OCI-LY1 (cell line): ENCODE measurements at regions not wholly inside any gene's neighbourhood (a gene's known extent, or its start where the extent isn't known, plus 50 kb on each side); places are given as distances from the start of the nearest gene placed in this dataset.

Experiments
- H2AFZ ChIP-seq: fragments of 200-600 bp; sonication (generic), shearing (Covaris generic); 2 replicates; pipeline ENCODE4 v1.6.0; 2014; ENCODE audit warnings: antibody characterized with exemption, mild to moderate bottlenecking, low read length
- H3F3A ChIP-seq: fragments of 200-600 bp; sonication (generic), shearing (Covaris generic); 2 replicates; pipeline ENCODE4 v1.6.0; 2014; ENCODE audit warnings: mild to moderate bottlenecking, antibody characterized with exemption, low read length, moderate library complexity; ENCODE audit not compliant: insufficient read depth
- H3K27ac ChIP-seq: fragments of 200-600 bp; sonication (generic); 2 replicates; pipeline ENCODE4 v1.5.1; 2014; ENCODE audit warnings: low read length, mixed run types, mild to moderate bottlenecking, low read depth; ENCODE audit not compliant: poor library complexity, severe bottlenecking
- H3K27me3 ChIP-seq: fragments of 200-600 bp; sonication (generic); 2 replicates; pipeline ENCODE4 v1.6.0; 2014; ENCODE audit warnings: antibody characterized with exemption, mild to moderate bottlenecking, low read length, moderate library complexity; ENCODE audit not compliant: insufficient read depth
- H3K36me3 ChIP-seq: fragments of 200-600 bp; sonication (generic); 2 replicates; pipeline ENCODE4 v1.6.1; 2014; ENCODE audit warnings: mild to moderate bottlenecking, antibody characterized with exemption, low read length, moderate library complexity, mixed read lengths; ENCODE audit not compliant: insufficient read depth
- H3K4me1 ChIP-seq: fragments of 200-600 bp; sonication (generic); 2 replicates; pipeline ENCODE4 v1.5.1; 2014; ENCODE audit warnings: mild to moderate bottlenecking, low read length, moderate library complexity; ENCODE audit not compliant: insufficient read depth, severe bottlenecking
- H3K4me2 ChIP-seq: fragments of 200-600 bp; sonication (generic), shearing (Covaris generic); 2 replicates; pipeline ENCODE4 v1.6.1; 2014; ENCODE audit warnings: low read length
- H3K4me3 ChIP-seq: fragments of 200-600 bp; sonication (generic); 2 replicates; pipeline ENCODE4 v1.5.1; 2014; ENCODE audit warnings: low read length, low read depth, mild to moderate bottlenecking, mixed read lengths; ENCODE audit not compliant: poor library complexity, severe bottlenecking
- H3K79me2 ChIP-seq: fragments of 200-600 bp; shearing (Covaris generic); 2 replicates; pipeline ENCODE4 v1.6.1; 2016; ENCODE audit warnings: mixed run types, low read length, mixed read lengths; ENCODE audit not compliant: insufficient read depth
- H3K9ac ChIP-seq: fragments of 200-600 bp; sonication (generic), shearing (Covaris generic); 2 replicates; pipeline ENCODE4 v1.6.1; 2014; ENCODE audit warnings: mild to moderate bottlenecking, low read length, mixed read lengths
- H3K9me2 ChIP-seq: fragments of 200-600 bp; sonication (generic), shearing (Covaris generic); 2 replicates; pipeline ENCODE4 v1.6.1; 2014; ENCODE audit warnings: low read depth, mild to moderate bottlenecking, low read length, mixed read lengths
- H3K9me3 ChIP-seq: fragments of 200-600 bp; shearing (Covaris generic); 2 replicates; pipeline ENCODE4 v1.6.1; 2014; ENCODE audit warnings: low read length, mixed read lengths
- H4K20me1 ChIP-seq: fragments of 200-600 bp; sonication (generic), shearing (Covaris generic); 2 replicates; pipeline ENCODE4 v1.6.0; 2016; ENCODE audit warnings: mild to moderate bottlenecking, low read length; ENCODE audit not compliant: insufficient read depth
- EZH2 ChIP-seq: fragments of 200-600 bp; sonication (generic), shearing (Covaris generic); IDR thresholded peaks from 2 replicates; pipeline ENCODE4 v1.8.0; 2017; ENCODE audit warnings: borderline replicate concordance, mixed run types, mild to moderate bottlenecking, antibody characterized with exemption, low read length, moderate library complexity, mixed read lengths
- TF ChIP-seq, protein P1 (sequence below): fragments of 200-600 bp; sonication (generic), shearing (Covaris generic); IDR thresholded peaks from 2 replicates; pipeline ENCODE4 v1.5.1; 2017; ENCODE audit warnings: mild to moderate bottlenecking, antibody characterized with exemption, low read length, moderate library complexity, mixed read lengths

DNA sequence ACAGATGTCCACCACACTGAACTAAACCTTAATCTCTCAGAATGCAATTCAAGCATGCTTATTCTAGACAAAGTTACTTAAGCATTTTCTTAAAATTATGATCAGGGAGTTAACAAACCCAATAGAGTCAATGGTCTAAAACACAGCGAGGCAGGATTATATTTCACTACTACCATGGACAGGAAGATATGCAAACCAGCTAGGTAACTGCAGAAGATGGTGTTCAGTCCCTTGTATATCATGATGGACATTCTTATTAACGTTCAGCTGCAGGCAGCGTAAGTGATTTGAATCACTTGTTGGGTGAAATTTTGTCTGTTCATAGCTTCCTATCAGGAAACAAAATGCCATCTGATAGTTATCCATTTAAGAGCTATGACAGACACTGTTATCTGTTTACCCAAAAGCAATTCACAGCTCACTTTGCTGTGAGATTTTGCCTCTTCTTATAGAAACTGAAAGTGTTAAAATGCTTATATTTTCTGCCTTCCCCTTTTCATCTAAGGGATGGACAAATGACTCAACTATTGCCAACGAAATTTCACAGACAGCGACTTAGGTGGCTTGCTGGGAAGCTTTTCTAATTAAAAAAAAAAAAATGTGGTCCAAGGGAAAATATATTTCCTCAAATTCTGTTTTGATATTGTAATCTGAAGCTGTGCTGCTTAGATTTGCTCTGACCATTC, 591.9 kb downstream of the DACH1 start:
- Histone ChIP-seq H3F3A (no peaks in the 10 kb centered on the region), H3K9me3 (no peaks in the 10 kb centered on the region), H3K9ac (no peak overlapping the region), H3K79me2 (no peaks in the 10 kb centered on the region), H2AFZ (no peak overlapping the region), H3K9me2 (no peaks in the 10 kb centered on the region; the same call in 1 of the 2 replicates), H3K4me1 (no peaks in the 10 kb centered on the region), H4K20me1 (no peaks in the 10 kb centered on the region), H3K27me3 (no peaks in the 10 kb centered on the region), H3K27ac (no peak overlapping the region), H3K4me2 (no peak overlapping the region), H3K4me3 (no peak overlapping the region), H3K36me3 (no peaks in the 10 kb centered on the region)
- TF ChIP-seq, protein P1, sequence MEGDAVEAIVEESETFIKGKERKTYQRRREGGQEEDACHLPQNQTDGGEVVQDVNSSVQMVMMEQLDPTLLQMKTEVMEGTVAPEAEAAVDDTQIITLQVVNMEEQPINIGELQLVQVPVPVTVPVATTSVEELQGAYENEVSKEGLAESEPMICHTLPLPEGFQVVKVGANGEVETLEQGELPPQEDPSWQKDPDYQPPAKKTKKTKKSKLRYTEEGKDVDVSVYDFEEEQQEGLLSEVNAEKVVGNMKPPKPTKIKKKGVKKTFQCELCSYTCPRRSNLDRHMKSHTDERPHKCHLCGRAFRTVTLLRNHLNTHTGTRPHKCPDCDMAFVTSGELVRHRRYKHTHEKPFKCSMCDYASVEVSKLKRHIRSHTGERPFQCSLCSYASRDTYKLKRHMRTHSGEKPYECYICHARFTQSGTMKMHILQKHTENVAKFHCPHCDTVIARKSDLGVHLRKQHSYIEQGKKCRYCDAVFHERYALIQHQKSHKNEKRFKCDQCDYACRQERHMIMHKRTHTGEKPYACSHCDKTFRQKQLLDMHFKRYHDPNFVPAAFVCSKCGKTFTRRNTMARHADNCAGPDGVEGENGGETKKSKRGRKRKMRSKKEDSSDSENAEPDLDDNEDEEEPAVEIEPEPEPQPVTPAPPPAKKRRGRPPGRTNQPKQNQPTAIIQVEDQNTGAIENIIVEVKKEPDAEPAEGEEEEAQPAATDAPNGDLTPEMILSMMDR: no peak
- no peak for TF ChIP-seq EZH2

DNA sequence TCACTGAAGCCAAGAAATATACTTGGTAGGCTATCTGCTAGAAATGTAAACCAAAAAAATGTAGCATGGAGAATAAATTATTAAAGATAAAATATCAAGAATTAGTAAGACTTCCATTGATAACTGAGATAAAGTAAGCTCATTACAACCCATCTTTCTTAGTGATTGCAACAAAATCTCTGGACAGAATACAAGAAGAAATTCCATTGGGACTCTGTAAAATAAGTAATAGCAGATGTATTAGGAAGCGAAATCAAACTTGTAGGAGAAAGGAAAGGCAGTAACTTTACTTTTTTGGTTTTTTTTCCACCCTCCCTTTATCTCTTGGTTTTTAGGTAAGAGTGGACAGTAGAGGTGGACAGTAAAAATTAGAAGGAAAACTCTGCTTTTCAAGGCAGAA, 605.7 kb downstream of the DACH1 start:
- no peaks in the 10 kb centered on the region for H3K9me3 ChIP-seq
- no peak overlapping the region for H3K27ac ChIP-seq
- no peaks in the 10 kb centered on the region for H3F3A ChIP-seq
- no peaks in the 10 kb centered on the region for H3K27me3 ChIP-seq
- no peaks in the 10 kb centered on the region for H3K4me1 ChIP-seq
- no peak overlapping the region for H3K4me2 ChIP-seq
- H3K9me2 ChIP-seq: no peaks in the 10 kb centered on the region
- TF ChIP-seq, protein P1: no peak
- no peak for TF ChIP-seq EZH2
- no peak overlapping the region for H3K4me3 ChIP-seq
- no peaks in the 10 kb centered on the region for H3K36me3 ChIP-seq
- H4K20me1 ChIP-seq: no peaks in the 10 kb centered on the region
- H3K9ac ChIP-seq: no peak overlapping the region
- no peaks in the 10 kb centered on the region for H3K79me2 ChIP-seq
- H2AFZ ChIP-seq: no peak overlapping the region

DNA sequence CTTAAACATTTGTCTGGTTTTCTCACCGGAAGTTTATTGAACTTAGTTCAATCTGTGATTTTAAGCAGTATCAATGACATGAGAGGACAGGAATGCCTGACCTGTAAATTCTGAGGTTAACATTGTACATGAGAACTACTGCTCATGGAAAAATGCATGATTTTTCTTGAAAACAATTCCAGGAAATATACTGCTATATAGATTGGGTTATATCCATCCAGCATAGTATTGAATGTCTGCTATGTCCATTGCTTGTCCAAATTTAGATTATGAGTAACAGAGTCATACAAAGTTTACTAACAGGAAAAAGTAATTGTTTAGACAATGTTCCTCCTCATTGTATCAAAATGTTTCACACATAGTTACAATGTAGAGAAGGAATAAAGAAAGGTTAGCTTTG, 606.8 kb downstream of the DACH1 start:
- no peak for TF ChIP-seq EZH2
- TF ChIP-seq, protein P1: no peak
- Histone ChIP-seq H3K4me2 (no peak overlapping the region), H3K4me1 (no peaks in the 10 kb centered on the region)

More for the DNA sequence above, 606.8 kb downstream of the DACH1 start:
- H3K36me3 ChIP-seq: no peaks in the 10 kb centered on the region
- no peak overlapping the region for H2AFZ ChIP-seq
- no peaks in the 10 kb centered on the region for H3K79me2 ChIP-seq
- no peak overlapping the region for H3K27ac ChIP-seq
- no peaks in the 10 kb centered on the region for H4K20me1 ChIP-seq
- H3K9me3 ChIP-seq: no peaks in the 10 kb centered on the region
- H3K9me2 ChIP-seq: no peaks in the 10 kb centered on the region
- H3F3A ChIP-seq: no peaks in the 10 kb centered on the region
- H3K27me3 ChIP-seq: no peaks in the 10 kb centered on the region
- no peak overlapping the region for H3K4me3 ChIP-seq
- H3K9ac ChIP-seq: no peak overlapping the region
